Thymus (tissue), 11 donors: ENCODE measurements at regions not wholly inside any gene's neighbourhood (a gene's known extent, or its start where the extent isn't known, plus 50 kb on each side); places are given as distances from the start of the nearest gene placed in this dataset.

Experiments
- DNase-seq, 9 donors: peaks; one replicate each; pipeline ENCODE4 v3.0.0-alpha.2; 2013; ENCODE audit warnings: low spot score in 9 of 9, low read depth in 6 of 9, missing footprints in 1 of 9
- H3K27ac ChIP-seq, 2 donors: one replicate each; pipeline ENCODE4 v1.5.1; 2013; ENCODE audit warnings: control low read depth in 1 of 2, low read depth in 1 of 2, low read length in 1 of 2, mild to moderate bottlenecking in 1 of 2, moderate library complexity in 1 of 2
- H3K27me3 ChIP-seq, 2 donors: one replicate each; pipeline ENCODE4 v1.5.1; 2013; ENCODE audit warnings: low read length in 1 of 2; ENCODE audit not compliant: control insufficient read depth in 2 of 2, insufficient read depth in 1 of 2
- H3K36me3 ChIP-seq, 2 donors: one replicate each; pipeline ENCODE4 v1.5.1; 2013; ENCODE audit warnings: low read length in 1 of 2, mild to moderate bottlenecking in 1 of 2, moderate library complexity in 1 of 2; ENCODE audit not compliant: control insufficient read depth in 2 of 2, insufficient read depth in 2 of 2
- H3K4me1 ChIP-seq, 2 donors: one replicate each; pipeline ENCODE4 v1.5.1; 2013; ENCODE audit warnings: low read length in 2 of 2; ENCODE audit not compliant: control insufficient read depth in 2 of 2, insufficient read depth in 2 of 2
- H3K4me3 ChIP-seq, 2 donors: one replicate each; pipeline ENCODE4 v1.5.1; 2013; ENCODE audit warnings: low read length in 2 of 2, control low read depth in 1 of 2, mild to moderate bottlenecking in 1 of 2
- H3K9me3 ChIP-seq, 2 donors: one replicate each; pipeline ENCODE4 v1.5.1; 2013; ENCODE audit warnings: low read length in 1 of 2, mild to moderate bottlenecking in 1 of 2; ENCODE audit not compliant: control insufficient read depth in 2 of 2, insufficient read depth in 1 of 2
- WGBS: extraction: QIAGEN DNeasy Blood & Tissue Kit; methylation state at CpG from one replicate; pipeline ENCODE4 v1.1.7; 2013; 5-methylcytosine and 5-hydroxymethylcytosine counted together
- donor health status: healthy.

DNA sequence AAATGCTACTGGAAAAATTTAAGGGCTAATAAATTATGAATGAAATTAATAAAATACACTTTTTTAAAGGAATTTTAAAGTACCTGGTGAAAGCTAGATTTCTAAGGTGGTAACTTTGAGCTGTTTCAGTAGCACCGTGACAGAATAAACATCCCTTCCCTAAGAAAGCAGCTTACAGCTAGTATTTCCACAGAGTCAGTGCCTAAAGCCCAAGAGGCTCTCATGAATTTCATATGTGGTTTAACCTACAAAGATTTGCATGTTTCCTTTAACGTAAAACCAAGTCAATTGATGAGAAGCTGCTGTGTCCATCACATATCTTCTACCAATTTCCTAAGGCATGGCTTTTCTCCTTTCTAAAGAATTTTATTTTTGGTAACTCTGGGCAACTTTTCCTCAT lies 56.8 kb downstream of the IFNG start:
- H3K27ac ChIP-seq = no peak overlapping the region
- H3K36me3 ChIP-seq = no peaks in the 10 kb centered on the region
- H3K4me3 ChIP-seq = no peak overlapping the region
- no peaks in the 10 kb centered on the region for H3K27me3 ChIP-seq
- DNase-seq = no peak
- 92% methylated on average over 2 of the region's 2 CpGs for WGBS
- H3K9me3 ChIP-seq = no peaks in the 10 kb centered on the region
- H3K4me1 ChIP-seq = no peaks in the 10 kb centered on the region

DNA sequence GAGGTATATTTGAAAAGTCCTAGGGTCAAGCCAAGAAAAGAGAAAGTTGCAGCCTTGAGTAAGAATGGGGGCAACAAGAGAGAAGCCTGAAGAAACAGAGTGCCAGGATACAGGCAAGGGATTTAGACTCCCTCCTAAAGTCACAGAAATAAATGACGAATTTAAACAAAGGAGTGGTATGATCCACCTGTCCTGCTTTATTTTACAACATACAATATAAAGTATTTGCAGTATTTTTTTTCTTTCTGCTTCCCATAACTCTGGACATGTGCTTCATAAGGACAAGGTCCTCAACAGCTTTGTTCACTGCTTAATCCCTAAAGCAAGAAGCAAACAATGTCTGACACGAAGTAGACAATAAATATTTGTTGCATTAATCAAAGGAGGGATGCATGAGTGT lies 57.4 kb downstream of the IFNG start:
- Histone ChIP-seq H3K4me3 (no peak overlapping the region), H3K27me3 (no peaks in the 10 kb centered on the region), H3K36me3 (no peaks in the 10 kb centered on the region), H3K4me1 (no peaks in the 10 kb centered on the region), H3K27ac (no peak overlapping the region), H3K9me3 (no peaks in the 10 kb centered on the region)
- DNase-seq = no peak
- WGBS = 98% methylated on average over 2 of the region's 2 CpGs

DNA sequence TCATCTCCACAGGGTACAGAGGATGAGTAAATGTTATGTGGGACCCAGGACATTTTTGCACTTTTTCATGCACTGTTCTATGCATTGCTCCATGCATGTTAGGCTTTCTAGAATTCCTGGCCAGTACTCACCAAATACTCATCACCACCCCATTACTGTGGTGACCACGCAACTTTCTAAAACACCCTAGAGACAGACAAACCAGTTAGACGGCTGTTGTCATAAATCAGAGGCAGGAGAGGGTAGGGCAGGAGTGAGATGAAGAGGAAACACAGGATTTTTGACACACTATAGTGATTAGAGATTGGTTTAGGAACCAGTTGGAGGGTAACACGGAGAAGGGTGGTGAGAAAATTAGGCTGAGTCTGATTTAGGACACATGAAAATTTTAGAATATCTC lies 59.3 kb downstream of the IFNG start:
- Histone ChIP-seq H3K9me3 (no peaks in the 10 kb centered on the region), H3K27me3 (no peaks in the 10 kb centered on the region), H3K27ac (no peak overlapping the region), H3K4me1 (no peaks in the 10 kb centered on the region), H3K4me3 (no peak overlapping the region), H3K36me3 (no peaks in the 10 kb centered on the region)
- DNase-seq = no peak
- 93% methylated on average over 3 of the region's 3 CpGs for WGBS

DNA sequence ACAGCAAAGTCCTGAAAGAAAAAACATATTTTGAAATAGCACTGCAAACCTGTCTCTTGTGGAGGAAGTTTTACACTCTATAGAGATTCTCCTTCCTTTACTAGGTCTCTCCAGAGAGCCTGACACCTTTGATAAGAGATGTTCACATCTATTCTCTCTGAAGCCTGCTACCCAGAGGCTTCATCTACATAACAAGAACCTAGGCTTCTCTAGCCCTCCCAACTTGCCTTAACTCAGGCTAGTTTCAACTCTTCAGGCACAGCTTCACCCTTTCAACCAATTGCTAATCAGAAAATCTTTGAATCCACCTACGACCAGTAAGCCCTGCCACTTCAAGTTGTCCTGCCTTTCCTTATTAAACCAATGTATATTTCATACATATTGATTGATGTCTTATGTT lies 60.6 kb downstream of the IFNG start:
- WGBS = 95% methylated on average over 1 of the region's 1 CpG

DNA sequence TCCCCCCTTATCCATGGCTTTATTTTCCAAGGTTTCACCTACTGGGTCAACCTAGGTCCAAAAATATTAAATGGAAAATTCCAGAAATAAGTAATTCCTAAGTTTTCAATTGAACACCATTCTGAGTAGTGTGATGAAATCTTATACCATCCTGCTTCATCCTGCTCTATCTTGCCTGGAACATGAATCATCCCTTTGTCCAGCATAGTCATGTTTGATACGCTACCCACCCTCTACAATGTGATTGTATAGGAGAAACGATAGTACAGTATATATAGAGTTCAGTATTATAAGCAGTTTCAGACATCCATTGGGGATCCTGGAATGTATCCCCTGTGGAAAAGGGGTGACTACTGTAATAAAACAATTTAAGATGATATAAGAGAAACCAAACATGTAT lies 62.2 kb downstream of the IFNG start:
- Histone ChIP-seq H3K4me1 (no peaks in the 10 kb centered on the region), H3K27ac (no peak overlapping the region), H3K9me3 (no peaks in the 10 kb centered on the region), H3K27me3 (no peaks in the 10 kb centered on the region), H3K36me3 (no peaks in the 10 kb centered on the region), H3K4me3 (no peak overlapping the region)
- 97% methylated on average over 2 of the region's 2 CpGs for WGBS
- no peak for DNase-seq

More for the DNA sequence above, 60.6 kb downstream of the IFNG start:
- H3K36me3 ChIP-seq = no peaks in the 10 kb centered on the region
- H3K27ac ChIP-seq = no peak overlapping the region
- H3K4me3 ChIP-seq = no peak overlapping the region
- H3K27me3 ChIP-seq = no peaks in the 10 kb centered on the region
- no peaks in the 10 kb centered on the region for H3K9me3 ChIP-seq
- no peaks in the 10 kb centered on the region for H3K4me1 ChIP-seq
- no peak for DNase-seq

DNA sequence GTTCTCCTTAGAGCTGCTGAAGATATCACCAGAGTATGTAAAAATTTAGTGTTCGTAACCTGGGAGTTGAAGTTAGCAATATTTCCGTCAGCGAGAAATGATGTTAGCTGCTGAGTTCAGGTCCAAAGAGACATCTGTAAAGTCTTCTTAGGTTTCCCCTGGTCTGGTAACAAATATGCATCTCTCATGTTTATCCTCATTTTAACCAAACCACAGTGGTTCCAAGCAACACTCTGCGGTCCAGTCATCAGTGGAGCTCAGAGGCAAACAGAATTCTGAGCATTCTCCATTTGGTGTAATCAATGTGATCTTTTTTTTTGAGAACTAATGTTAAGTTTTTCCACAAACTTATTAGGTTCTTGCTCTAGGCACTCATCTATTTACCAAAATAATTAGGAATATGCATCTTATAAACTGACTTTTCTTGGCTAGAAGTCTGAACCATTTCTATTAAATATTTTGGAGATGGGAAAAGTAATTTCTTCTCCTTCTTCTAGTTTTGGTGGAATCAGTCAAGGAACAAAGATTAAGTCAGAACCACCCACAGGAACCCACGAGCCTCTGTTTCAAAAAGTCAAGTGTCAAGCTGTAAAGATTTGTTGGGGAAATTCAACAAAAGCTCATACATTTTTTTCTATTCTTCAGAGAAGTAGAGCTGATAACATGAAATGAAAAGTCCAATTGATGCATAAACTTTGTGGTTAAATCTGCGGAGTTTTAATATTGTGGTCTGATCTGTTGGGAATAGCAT lies 64.7 kb downstream of the IFNG start:
- no peaks in the 10 kb centered on the region for H3K4me1 ChIP-seq
- DNase-seq = no peak
- H3K27ac ChIP-seq = no peak overlapping the region
- no peaks in the 10 kb centered on the region for H3K36me3 ChIP-seq
- H3K9me3 ChIP-seq = no peaks in the 10 kb centered on the region
- no peaks in the 10 kb centered on the region for H3K27me3 ChIP-seq
- WGBS = 96% methylated on average over 6 of the region's 6 CpGs
- H3K4me3 ChIP-seq = no peak overlapping the region

DNA sequence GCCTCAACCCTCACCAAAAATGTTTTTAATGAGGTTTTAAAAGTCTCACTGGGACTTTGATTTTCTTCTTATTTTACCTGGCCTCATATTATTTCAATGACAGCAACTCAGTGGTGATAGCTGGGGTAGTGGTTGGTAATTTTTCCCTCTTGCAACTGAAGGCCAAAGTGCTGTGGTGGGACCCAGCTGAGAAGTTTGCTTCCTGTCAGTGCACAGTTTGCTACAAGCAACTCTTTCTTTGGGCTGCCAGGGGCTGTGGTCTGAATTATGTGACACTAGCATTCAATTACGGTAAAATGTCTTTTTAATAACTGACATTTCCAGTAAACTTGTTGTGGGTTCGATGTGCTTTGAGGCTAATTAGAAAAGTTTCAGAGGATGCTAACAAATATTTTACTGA lies 65.3 kb downstream of the IFNG start:
- no peaks in the 10 kb centered on the region for H3K4me1 ChIP-seq
- no peak overlapping the region for H3K27ac ChIP-seq
- H3K27me3 ChIP-seq = no peaks in the 10 kb centered on the region
- 63% methylated on average over 2 of the region's 2 CpGs for WGBS
- no peaks in the 10 kb centered on the region for H3K9me3 ChIP-seq
- no peak overlapping the region for H3K4me3 ChIP-seq
- DNase-seq = no peak
- no peaks in the 10 kb centered on the region for H3K36me3 ChIP-seq

DNA sequence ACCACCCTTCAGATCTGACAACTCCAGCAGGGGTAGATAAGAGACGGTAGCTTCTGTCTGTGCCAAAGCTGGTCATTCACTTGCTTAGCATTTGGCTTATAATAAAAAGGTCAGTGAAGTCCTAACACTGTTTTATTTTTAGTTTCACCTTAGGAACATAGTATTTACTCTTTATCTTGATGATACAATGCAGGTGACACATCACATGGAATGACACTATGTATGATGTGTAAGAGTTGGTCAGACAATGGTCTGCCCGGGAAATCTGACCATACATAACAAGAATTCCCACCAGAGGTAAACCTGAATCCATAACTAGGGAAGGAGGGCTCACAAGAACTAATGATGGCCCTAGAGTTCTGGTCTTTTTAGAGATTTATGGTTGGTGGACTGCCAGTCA lies 66.6 kb downstream of the IFNG start:
- no peaks in the 10 kb centered on the region for H3K4me1 ChIP-seq

DNA sequence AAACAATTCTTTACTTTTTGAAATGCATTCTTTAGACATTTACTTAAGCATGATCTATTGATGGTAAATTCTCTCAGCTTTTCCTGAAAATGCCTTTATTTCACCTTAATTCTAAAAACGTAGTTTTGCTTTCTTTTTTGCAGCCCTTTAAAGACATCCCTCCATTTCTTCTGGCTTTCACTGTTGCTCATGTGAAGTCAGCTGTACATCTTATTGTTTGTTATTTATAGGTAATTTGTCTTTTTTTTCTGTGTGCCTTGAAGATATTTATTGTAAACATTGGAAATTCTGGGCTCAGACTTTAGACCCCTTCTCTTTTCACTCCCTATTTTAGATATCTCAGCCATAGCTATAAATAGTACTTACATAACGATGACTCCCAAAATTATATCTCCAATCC lies 70.4 kb downstream of the IFNG start:
- Histone ChIP-seq H3K27me3 (no peaks in the 10 kb centered on the region), H3K4me1 (no peaks in the 10 kb centered on the region)

More for the DNA sequence above, 66.6 kb downstream of the IFNG start:
- H3K9me3 ChIP-seq = no peaks in the 10 kb centered on the region
- no peak overlapping the region for H3K27ac ChIP-seq
- no peaks in the 10 kb centered on the region for H3K36me3 ChIP-seq
- no peak for DNase-seq
- no peaks in the 10 kb centered on the region for H3K27me3 ChIP-seq
- H3K4me3 ChIP-seq = no peak overlapping the region
- 96% methylated on average over 2 of the region's 2 CpGs for WGBS

More for the DNA sequence above, 70.4 kb downstream of the IFNG start:
- Histone ChIP-seq H3K9me3 (no peaks in the 10 kb centered on the region), H3K4me3 (no peak overlapping the region), H3K36me3 (no peaks in the 10 kb centered on the region), H3K27ac (no peak overlapping the region)
- DNase-seq = no peak
- 97% methylated on average over 2 of the region's 2 CpGs for WGBS
